Stimulated activated CD8-positive, alpha-beta memory T cell treated with anti-CD3 and anti-CD28 coated beads, Interleukin-15, amount 100 ng/mL, for 48 hours (primary cell): ENCODE measurements at regions not wholly inside any gene's neighbourhood (a gene's known extent, or its start where the extent isn't known, plus 50 kb on each side); places are given as distances from the start of the nearest gene placed in this dataset.

Experiments used
- DNase-seq, 2 donors: peaks; one replicate each; pipeline ENCODE4 v3.0.0-alpha.2; 2020; ENCODE audit warnings: low read depth in 2 of 2

DNA sequence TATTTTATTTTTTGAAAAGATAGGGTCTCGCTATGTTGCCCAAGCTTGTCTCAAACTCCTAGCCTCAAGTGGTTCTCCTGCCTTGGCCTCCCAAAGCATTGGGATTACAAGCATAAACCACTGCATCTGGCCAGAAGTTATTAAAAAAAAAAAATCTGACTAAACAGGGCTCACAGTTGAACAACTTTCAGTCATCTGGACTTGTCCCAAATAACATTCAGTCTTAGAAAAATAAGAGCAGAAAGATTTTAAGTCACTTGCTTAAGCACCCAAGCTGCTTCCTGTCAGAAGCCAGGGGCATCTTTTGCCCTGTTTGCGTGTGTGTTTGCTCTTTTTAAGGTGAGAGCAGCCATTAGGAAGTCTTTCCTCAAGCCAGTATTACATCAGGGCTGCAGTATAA lies 286.8 kb downstream of the LMO4 start:
- DNase-seq = no peak

DNA sequence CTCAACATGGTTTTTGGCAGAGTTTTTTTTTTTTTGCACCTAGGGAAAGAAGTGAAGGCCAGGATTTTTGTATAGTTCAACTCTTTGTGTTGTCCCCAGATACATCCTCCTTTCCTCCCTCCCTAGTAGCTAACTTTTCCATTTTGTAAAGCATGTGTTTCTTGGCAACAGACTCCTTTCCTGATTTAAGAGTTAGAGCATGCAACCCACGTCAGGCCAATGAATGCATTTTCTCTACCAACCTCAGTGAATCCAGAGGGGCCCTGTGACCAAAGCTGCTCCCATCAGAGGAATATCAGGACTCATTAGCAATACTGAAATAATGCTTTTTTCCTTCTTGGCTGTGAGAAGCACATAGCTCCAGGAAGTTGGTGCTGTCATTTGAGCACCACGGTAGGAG lies 287.2 kb downstream of the LMO4 start:
- no peak for DNase-seq

DNA sequence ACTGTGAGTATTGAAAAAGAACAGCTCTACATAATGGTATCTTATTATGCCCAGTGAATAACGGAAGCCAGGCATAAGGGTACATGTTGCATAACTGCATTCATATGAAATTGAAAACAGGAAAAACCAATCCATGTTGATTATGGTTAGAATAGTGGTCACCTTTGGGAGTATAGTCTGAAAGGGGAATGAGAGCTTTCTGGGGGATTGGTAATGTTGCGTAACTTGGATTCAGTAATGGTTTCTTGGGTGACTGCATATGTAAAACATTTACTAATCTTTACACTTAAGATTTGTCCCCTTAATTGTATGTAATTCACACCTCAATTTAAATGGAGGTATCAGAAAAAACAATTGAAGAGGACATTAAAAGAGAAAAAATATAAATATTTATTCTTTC lies 292.1 kb downstream of the LMO4 start:
- DNase-seq = no peak

DNA sequence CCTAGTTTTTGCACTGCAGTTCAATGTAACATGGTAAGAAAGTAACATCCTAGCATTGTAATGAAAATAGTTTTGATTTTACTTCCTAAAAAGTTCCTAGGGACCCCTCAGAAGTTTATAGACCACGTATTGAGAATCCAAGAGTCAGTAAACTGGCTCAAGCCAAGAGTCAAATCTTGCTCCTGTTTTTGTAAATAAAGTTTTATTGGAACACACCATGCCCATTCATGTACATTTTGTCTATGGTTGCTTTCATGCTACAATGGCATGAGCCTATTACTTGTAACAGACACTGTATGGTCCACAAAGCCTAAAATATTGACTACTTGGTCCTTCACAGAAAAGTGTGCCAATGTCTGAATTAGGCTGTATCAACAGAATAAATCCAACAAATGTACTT lies 301.0 kb downstream of the LMO4 start:
- DNase-seq = no peak

DNA sequence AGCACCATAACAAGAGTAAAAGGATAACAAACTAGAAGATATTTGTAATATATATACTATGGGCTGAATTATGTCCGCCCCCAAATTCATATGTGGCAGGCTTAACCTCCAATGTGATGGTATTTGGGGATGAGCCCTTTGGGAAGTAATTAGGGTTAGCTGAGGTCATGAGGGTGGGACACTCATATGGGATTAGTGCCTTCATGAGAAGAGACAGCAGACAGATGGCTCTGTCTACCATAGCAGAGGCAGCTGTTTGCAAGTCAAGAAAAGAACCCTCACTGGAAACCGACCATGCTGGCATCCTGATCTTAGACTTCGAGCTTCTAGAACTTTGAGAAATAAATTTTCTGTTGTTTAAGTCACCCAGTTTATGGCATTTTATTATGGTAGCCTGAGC lies 303.6 kb downstream of the LMO4 start:
- DNase-seq = no peak

DNA sequence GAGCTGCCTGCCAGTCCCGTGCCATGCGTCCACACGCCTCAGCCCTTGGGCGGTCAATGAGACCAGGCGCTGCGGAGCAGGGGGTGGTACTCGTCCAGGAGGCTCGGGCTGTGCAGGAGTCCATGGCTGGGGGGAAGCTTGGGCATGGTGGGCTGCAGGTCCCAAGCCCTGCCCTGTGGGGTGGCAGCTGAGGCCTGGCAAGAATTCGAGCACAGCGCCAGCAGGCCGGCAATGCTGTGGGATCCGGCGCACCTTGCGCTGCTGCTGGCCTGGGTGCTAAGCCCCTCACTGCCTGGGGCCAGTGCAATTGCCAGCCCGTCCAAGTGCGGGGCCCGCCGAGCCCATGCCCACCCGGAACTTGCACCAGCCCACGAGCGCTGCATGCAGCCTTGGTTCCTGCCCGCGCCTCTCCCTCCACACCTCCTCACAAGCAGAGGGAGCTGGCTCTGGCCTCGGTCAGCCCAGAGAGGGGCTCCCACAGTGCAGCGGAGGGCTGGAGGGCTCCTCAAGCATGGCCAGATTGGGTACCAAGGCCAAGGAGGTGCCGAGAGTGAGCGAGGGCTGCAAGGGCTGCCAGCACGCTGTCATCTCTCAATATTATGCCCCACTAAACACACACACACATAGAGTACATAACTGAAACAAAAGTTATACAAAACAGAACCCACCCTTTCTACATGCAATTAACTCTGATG lies 307.7 kb downstream of the LMO4 start:
- no peak for DNase-seq

DNA sequence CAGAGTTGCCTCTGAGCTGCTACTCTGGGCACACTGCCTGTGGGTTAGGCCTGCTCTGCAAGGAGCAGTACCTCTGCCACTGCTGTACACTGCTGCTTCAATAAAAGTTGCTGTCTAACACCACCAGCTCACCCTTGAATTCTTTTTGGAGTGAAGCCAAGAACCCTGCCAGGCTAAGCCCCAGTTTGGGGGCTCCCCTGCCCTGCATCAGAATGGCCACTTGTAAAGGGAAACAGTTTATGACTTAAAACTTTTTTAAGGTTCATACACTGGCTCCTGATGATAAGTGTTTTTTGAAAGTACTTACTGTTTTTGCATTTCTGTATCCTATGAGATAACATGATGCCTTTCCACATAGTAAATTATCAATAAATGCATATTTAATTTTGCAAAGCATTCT lies 310.0 kb downstream of the LMO4 start:
- no peak for DNase-seq

DNA sequence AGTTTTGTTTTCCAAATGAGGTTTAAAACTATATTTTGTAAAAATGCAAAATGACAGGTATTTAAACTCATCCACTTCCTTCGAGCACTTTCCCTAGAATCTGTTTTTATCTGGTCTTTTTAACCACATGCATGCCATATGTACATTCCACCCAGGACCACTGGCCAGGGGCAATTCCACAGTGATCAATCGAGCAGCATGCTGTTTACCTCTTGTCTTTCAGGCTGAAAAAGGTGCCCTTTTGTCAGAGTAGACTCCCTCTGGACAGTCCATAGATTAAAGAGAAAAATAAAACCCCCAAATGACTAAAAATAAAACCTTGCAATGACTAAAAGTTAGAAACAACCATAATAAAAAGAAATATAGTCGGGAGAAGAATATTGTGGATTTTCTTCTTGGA lies 313.3 kb downstream of the LMO4 start:
- no peak for DNase-seq

DNA sequence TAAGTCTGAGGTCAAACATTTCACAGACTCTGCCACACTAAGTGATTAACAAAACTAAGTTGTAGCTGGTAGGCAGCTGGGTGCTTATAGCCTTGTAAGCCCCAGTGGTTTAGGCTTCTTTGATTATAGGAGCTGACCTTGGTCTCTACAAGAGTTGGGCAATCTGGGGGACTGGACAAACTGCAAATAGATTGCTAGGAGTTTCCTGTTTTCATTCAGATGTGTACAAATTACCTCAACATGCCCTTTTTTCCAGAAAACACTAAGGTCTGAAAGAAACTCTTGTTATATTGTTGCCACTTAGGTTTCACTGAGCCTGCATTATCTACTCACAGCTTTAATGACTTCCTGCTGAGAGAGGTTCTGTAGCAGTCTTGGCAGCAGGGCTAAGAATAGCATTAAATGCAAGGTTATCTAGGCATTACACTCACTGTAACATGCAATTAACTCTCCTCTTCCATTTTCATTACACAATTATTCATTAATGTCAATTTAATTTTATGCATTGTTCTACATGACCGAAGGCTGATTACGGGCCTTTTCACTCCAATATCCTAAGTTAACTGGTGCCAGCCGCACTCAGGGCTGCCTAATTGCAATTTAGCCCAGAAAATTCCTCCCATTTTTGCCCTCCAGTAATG lies 314.0 kb downstream of the LMO4 start:
- DNase-seq = no peak

DNA sequence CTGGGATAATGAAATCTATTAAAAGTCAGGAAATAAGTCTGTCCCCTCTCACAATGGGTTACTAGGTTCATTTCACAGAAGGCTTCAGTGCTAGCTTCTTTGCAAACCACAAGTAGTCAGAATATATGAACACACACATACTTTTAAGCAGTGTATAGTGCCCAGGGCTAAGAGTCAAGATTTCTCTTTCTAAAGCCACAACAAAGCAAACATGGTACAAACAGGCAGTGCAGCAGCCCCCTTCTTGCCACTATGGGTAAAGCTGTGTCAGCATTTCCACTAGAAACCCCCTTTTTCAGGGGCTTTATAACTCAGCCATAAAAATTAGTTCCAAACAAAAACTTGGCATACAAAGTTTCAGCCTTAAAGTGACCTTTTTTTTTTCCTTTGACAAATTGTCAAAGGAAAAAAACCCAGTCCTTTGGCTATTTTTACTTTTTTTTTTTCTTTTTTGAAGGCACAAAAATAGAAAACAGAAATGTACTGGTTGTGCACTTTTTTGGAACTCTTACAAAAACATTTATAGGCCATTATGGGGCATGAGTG lies 315.4 kb downstream of the LMO4 start:
- DNase-seq = no peak

- DNase-seq = no peak
Observed at GRCh38 chr1:87644579-87645190, 316.0 kb downstream of the LMO4 start.

DNA sequence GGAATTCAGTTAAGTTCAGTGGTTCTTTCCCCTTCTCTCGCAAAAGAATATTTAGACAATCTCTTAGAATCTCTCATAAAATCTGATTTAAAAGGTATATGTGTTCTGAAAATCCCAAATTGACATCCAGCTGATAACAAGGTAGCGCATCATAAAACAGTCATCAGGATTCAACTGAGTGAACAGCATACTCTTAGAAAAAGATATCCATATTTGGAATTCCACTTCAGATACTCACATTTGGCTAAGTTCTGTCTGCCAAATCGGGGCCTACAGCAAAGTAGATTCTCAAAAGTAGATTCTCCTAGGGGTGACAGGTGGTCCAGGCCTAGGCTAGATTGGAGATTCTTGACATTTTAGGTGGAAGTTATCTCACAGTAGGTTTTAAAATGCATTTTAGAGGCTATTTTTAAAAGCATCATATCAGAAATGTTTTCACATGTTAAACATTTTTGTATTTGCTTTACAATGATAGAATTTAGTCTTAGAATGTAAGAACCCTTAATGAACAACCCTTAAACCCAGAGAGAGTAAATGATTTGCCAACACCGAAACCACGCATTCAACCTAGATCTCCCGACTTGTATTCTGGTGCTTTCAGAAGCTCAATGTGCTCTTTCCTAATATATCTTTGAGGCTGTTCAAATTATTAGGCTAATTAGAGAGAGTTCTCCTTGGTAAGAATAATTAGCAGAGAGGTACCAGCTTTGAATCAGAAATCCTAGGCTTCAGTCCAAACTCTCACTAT lies 318.9 kb downstream of the LMO4 start:
- no peak for DNase-seq

DNA sequence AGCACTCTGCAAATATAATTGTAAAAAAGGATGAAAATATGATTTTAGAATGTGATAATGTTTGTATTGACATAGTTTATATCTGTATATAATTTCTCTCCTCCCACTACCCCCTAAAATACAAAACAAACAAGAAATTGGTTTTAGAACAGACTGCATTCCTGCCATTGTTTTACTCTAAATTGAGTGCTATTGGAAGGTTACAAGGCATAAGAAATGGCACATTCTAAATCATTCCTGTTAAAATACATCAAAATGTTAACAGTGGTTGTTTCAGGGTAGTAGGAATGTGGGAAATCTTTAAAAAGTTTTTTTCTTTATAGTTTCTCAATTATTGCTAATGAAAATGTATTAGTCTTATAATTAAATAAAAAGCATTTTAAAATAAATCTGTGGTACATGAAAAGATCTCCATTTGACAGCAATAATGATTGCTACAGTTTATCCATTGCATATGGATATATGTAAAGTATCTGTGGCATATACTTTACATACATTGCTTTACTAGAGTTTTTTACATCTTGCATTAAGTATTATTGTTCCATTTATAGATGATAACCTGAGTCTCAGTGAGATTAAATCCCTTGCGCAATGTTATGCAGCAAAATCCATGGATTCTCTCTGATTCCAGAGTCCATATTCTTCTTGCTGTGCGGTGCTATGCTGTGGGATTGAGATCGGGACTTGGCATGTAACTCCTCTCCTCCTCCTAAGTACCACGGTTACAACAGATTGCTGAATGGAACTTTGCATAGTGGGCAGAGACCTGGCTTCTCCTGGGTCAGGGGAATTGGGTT lies 319.8 kb downstream of the LMO4 start:
- no peak for DNase-seq

DNA sequence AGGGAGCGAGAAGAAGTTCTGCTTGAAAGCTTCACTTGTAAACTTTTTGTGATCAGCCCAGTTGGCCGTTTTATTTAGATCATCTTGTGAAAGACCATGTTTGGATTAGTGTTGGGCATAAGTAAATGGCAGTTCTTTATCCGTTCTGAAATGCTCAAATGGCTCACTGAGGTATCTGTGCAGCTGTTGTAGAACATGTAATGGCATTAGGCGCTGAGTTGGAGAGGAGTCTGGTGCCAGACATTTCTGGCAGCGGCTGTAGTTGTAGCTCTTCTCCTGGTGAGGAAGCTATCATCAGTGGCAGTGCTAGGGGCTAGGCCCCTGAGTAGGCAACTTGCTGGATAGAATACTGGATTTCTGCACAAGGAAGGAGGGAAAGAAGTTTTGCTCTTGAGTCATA lies 321.6 kb downstream of the LMO4 start:
- no peak for DNase-seq

DNA sequence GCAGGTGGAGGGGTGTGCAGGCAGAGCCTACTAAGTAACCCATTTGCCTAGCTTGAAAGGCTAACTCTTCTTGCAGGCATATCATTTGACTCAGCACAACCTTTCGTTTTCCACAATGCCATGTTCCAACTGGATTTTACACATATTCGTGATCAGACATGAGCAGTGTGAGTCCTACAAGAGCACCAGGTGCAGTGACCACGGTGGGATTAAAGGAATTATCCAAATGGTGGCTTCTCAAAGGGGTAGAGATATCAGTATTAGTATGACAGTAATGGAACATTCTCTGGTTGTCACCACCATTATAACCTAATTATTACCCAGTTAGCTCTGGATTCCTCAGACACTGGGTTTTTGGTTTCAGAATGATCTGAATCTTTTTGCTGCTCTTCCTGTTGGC lies 323.5 kb downstream of the LMO4 start:
- DNase-seq = no peak

DNA sequence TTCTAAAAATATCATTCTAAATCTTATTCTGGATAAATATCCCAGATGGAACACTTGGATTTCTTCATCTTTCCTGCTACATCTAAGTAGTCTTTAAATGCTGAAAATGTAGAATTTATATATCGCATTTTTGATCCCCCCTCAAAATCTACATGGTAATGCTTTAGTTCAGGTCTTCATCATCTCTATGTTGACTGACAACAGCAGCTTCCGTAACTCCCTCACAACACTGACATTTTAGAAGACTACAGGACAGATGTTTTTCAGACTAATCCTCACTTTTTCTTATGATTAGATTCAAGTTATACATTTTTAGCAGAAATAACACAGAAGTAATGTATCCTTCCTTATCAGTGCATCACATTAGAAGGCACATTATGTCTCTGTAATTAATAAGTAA lies 336.5 kb downstream of the LMO4 start:
- DNase-seq = no peak

DNA sequence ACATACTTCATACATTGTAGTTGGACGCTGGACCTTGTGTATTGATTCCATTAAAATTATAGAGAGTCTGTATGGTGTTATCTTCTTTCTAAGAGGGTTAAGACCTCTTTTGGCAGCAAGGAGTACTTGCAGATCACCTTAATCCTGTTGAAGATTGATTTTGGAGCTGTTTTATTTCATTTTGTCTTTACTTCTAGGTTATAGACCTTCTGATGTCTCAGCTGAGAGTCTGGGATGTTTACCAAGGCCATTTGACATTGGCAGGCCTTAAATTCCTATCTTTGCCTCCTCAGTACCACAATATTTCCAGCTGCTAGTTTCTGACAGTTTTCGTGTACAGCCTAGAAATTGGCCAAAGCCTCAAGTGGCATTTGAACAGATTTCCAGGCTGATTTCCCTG lies 338.0 kb downstream of the LMO4 start:
- no peak for DNase-seq

DNA sequence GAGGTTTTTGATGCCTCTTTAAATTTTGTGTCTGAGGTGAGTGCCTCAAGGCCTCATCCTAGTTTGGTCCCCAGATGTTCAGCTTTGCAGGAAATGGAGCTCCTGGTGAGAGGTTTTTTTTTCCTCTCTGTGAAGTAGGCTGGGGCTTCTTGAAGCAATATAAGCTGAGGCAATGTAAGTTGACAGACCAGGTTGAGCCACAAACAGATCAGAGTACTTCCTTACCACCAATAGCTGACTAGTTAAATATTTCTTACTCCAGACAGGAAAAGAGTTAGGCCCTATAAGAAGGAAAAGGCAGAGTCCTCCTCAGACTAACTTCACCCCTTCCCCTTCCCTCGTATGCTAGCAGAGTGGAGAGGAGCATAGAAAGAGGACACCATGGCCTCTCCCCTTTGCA lies 341.0 kb downstream of the LMO4 start:
- no peak for DNase-seq

DNA sequence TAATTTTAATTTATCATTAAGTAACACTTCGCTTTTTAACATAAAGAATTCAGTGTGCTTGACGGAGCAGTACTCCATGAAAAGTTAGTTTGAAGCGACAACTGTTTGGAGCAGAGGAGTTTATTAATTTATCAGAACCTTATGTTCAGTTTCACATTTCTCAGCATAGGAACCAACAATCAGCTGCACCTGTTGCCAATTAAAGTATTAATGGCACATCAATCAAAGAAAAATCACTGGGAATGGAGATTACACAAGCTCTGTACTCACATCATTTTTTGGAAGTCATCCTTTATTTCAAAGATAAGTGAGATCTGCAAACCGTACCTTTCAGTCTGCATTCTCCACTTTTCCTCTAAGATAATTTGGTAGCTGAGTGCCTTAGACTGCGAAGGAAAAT lies 344.6 kb downstream of the LMO4 start:
- no peak for DNase-seq

- no peak for DNase-seq
Observed at GRCh38 chr1:87673748-87674147, 345.1 kb downstream of the LMO4 start.

DNA sequence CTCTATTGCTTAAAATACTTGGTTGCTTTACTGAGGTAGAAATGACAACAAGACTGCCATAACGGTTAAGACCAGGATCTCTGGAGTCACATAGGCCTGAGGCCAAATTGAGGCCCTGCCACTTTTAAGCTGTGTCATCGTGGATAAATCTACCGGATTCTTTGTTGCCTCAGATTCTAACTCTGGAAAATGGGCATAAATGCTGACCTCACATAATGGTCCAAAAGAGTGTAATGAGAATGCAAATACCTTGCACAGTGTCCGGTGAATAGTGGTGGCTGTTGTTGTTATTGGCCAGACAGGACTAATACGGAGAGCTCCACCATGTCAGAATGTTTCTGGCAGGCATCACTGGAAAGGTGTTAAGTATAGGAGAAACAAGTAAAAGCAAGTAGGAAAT lies 346.1 kb downstream of the LMO4 start:
- DNase-seq = no peak

DNA sequence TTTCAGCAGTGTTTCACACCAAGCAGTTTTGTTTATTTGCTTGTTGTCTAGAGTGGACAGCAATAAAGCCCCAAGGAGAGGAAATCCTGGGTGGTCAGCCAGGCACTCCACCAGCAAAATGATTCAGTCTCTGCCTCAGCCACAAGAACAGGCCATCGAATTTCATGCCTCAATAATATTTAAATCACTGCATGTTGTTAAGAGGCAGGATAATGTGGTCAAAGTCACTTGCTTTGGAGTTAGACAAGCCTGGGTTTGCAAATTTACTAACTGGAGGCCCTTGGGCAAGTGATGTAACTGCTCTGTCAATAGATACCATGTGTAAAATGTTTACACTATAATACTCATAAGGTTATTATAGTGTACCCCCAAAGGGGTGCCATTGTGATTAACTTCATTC lies 349.6 kb downstream of the LMO4 start:
- no peak for DNase-seq
